Smooth muscle cell (in vitro differentiated cells): ENCODE measurements at regions not wholly inside any gene's neighbourhood (a gene's known extent, or its start where the extent isn't known, plus 50 kb on each side); places are given as distances from the start of the nearest gene placed in this dataset.

Experiments used
- DNase-seq: peaks from one replicate; lab custom pipeline; 2025; ENCODE audit not compliant: unreplicated experiment; lab: John Stamatoyannopoulos, UW
- H2AFZ ChIP-seq: fragments of 200-600 bp; sonication (generic); 2 replicates; pipeline ENCODE4 v1.6.0; 2016; ENCODE audit warnings: antibody characterized with exemption, low read depth, mild to moderate bottlenecking
- H3F3A ChIP-seq: fragments of 200-600 bp; sonication (generic); 2 replicates; pipeline ENCODE4 v1.6.0; 2017; ENCODE audit warnings: antibody characterized with exemption, low read depth
- H3K27ac ChIP-seq: fragments of 200-600 bp; sonication (generic); 2 replicates; pipeline ENCODE4 v1.5.1; 2016; ENCODE audit warnings: low read depth, mild to moderate bottlenecking
- H3K27me3 ChIP-seq: fragments of 200-600 bp; sonication (generic); 2 replicates; pipeline ENCODE4 v1.6.1; 2016; ENCODE audit warnings: low read depth, mild to moderate bottlenecking
- H3K36me3 ChIP-seq: fragments of 200-600 bp; sonication (generic); 2 replicates; pipeline ENCODE4 v1.5.1; 2016; ENCODE audit warnings: low read depth
- H3K4me1 ChIP-seq: fragments of 200-600 bp; sonication (generic); 2 replicates; pipeline ENCODE4 v1.5.1; 2016; ENCODE audit warnings: low read depth
- H3K4me2 ChIP-seq: fragments of 200-600 bp; sonication (generic); 2 replicates; pipeline ENCODE4 v1.6.0; 2016; ENCODE audit warnings: mild to moderate bottlenecking
- H3K4me3 ChIP-seq: fragments of 200-600 bp; sonication (generic); 2 replicates; pipeline ENCODE4 v1.5.1; 2016; ENCODE audit warnings: mild to moderate bottlenecking
- H3K79me2 ChIP-seq: fragments of 200-600 bp; sonication (generic); 2 replicates; pipeline ENCODE4 v1.6.0; 2016; ENCODE audit warnings: low read depth, mild to moderate bottlenecking
- H3K9ac ChIP-seq: fragments of 200-600 bp; sonication (generic); 2 replicates; pipeline ENCODE4 v1.6.0; 2016; ENCODE audit warnings: low read depth
- H3K9me3 ChIP-seq: fragments of 200-600 bp; sonication (generic); replicated peaks from 2 replicates; pipeline ENCODE4 v1.5.1; 2016; ENCODE audit warnings: low read depth
- H4K20me1 ChIP-seq: fragments of 200-600 bp; sonication (generic); 2 replicates; pipeline ENCODE4 v1.6.0; 2016; ENCODE audit warnings: low read depth
- CTCF ChIP-seq: fragments of 200-600 bp; sonication (generic); IDR thresholded peaks from 2 replicates; pipeline ENCODE4 v1.5.1; 2017; ENCODE audit warnings: borderline replicate concordance, mild to moderate bottlenecking, antibody characterized with exemption; ENCODE audit not compliant: insufficient read depth, poor library complexity, severe bottlenecking
- WGBS: methylation state at CpG from one replicate; pipeline ENCODE4 v1.1.7; 2016; ENCODE audit warnings: low lambda C conversion rate; 5-methylcytosine and 5-hydroxymethylcytosine counted together

DNA sequence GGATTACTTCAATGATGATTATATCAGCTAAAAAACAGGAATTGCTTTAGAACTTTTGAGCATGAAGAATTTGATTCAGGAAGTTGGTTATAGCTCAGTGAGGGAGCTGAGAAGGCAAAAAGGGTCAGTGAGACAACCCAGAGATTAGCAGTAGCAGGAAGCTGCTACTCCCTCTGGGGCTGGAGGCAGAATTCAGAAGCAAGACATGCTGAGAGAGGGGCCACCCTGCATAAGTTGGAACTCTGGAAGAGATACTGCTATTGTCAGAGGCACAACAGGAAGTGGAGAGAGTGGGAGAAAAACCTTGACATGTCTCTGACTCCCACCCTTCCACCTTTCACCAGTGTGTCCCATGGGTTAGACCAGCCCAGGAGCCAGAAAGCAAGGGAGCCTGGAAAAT lies 488.7 kb downstream of the ADRA2A start:
- DNase-seq, result no peak
- Histone ChIP-seq H3K4me1 (no peaks in the 10 kb centered on the region), H3K36me3 (no peaks in the 10 kb centered on the region), H3K4me2 (no peak overlapping the region), H3F3A (no peaks in the 10 kb centered on the region), H3K79me2 (no peaks in the 10 kb centered on the region), H3K9me3 (no peaks in the 10 kb centered on the region), H3K27ac (no peak overlapping the region), H3K4me3 (no peak overlapping the region), H3K27me3 (peaks cover 33% of the 10 kb centered on the region), H3K9ac (no peak overlapping the region), H4K20me1 (no peaks in the 10 kb centered on the region), H2AFZ (no peak overlapping the region)
- no peak for TF ChIP-seq CTCF

- Histone ChIP-seq H3K27me3 (peaks cover 47% of the 10 kb centered on the region), H3K79me2 (no peaks in the 10 kb centered on the region), H2AFZ (no peak overlapping the region), H3K27ac (no peak overlapping the region), H3K4me2 (no peak overlapping the region), H4K20me1 (no peaks in the 10 kb centered on the region), H3K4me3 (no peak overlapping the region), H3K9me3 (no peaks in the 10 kb centered on the region), H3K9ac (no peak overlapping the region), H3K36me3 (no peaks in the 10 kb centered on the region), H3K4me1 (no peaks in the 10 kb centered on the region), H3F3A (no peaks in the 10 kb centered on the region)
- WGBS, result 58% methylated on average over 3 of the region's 3 CpGs
- no peak for TF ChIP-seq CTCF
- DNase-seq, result no peak
Measured at GRCh38 chr10:111578076-111578475, 501.2 kb downstream of the ADRA2A start.

DNA sequence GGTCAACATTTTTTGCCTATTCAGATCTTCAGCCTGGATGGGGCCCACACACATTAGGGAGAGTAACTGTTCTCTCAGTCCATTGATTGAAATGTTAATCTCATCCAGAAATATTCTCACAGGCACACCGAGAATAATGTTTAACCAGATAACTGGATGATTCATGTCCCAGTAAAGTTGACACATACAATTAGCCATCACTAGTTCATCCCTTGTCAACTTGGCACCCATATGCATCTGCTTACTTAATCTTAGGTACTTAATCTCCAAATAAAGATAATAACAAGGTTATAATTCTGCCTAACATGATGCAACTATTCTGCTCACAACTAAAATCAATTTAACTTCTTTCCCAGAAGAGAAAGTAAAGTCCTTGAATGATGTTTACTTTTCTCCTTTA lies 502.6 kb downstream of the ADRA2A start:
- no peak for TF ChIP-seq CTCF
- no peaks in the 10 kb centered on the region for H4K20me1 ChIP-seq
- DNase-seq, result no peak
- H2AFZ ChIP-seq, result no peak overlapping the region
- H3K4me1 ChIP-seq, result no peaks in the 10 kb centered on the region
- peaks cover 47% of the 10 kb centered on the region for H3K27me3 ChIP-seq
- H3K9me3 ChIP-seq, result no peaks in the 10 kb centered on the region
- no peaks in the 10 kb centered on the region for H3K79me2 ChIP-seq
- H3K9ac ChIP-seq, result no peak overlapping the region
- WGBS, result 8% methylated on average over 1 of the region's 1 CpG
- no peak overlapping the region for H3K4me2 ChIP-seq
- H3F3A ChIP-seq, result no peaks in the 10 kb centered on the region
- no peaks in the 10 kb centered on the region for H3K36me3 ChIP-seq
- no peak overlapping the region for H3K4me3 ChIP-seq
- no peak overlapping the region for H3K27ac ChIP-seq

GRCh38 chr10:111590703-111591102 lies 513.9 kb downstream of the ADRA2A start:
- Histone ChIP-seq H4K20me1 (no peaks in the 10 kb centered on the region), H2AFZ (no peak overlapping the region), H3K9me3 (no peaks in the 10 kb centered on the region), H3K27me3 (no peaks in the 10 kb centered on the region), H3K36me3 (no peaks in the 10 kb centered on the region), H3K4me2 (no peak overlapping the region), H3F3A (no peaks in the 10 kb centered on the region), H3K4me3 (no peak overlapping the region), H3K79me2 (no peaks in the 10 kb centered on the region), H3K4me1 (no peaks in the 10 kb centered on the region), H3K27ac (no peak overlapping the region), H3K9ac (no peak overlapping the region)
- no peak for DNase-seq
- no peak for TF ChIP-seq CTCF
- 67% methylated on average over 3 of the region's 3 CpGs for WGBS
